GDM1 (cell line): ENCODE measurements at regions not wholly inside any gene's neighbourhood (a gene's known extent, or its start where the extent isn't known, plus 50 kb on each side); places are given as distances from the start of the nearest gene placed in this dataset.
"Not testable (repeated sequence)": the region's sequence is repeated elsewhere in the genome, so short reads cannot be mapped to it uniquely, and the experiment has no call there.

ENCODE experiments used
- DNase-seq: peaks from one replicate; lab custom pipeline; 2025; lab: John Stamatoyannopoulos, UW

DNA sequence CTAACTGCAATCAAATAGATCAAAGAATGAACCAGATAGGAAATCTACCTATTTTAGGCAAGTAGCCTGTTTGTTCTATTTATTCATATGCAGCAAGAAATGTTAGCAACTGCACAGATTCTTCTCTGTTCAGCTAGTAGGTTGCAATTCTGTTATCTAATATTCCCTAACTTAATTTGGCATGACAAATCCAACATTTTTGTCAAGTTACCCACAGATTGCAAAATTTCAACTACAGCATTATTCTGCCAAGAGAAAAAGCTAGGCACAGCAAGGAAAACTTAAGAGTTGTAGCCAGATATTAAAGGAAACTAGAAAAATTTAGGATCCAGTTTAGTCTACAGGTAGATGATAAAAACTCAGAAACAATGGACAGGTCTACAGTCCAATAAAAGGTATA is 104.4 kb upstream of the SYNCRIP start:
- no peak for DNase-seq

GRCh38 chr6:85744433-85744970 is 101.8 kb upstream of the SYNCRIP start:
- no peak for DNase-seq

GRCh38 chr6:85726206-85726605 is 83.5 kb upstream of the SYNCRIP start:
- DNase-seq: no peak

DNA sequence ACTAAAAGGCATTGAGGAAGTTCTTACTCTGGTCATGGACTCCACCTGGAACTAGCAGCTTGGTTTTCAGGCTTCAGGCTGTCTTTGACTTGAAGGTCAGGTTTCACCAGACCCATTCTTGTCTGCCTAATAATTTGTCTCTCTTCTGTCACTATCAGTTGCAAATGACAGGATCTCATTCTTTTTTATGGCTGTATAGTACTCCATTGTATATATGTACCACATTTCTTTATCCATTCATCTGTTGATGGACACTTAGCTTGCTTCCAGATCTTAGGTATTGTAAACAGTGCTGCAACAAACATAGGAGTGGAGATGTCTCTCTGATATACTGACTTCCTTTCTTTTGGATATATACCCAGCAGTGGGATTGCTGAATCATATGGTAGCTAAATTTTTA is 73.1 kb upstream of the SYNCRIP start:
- DNase-seq: no peak

GRCh38 chr6:85714893-85715530 is 72.3 kb upstream of the SYNCRIP start:
- no peak for DNase-seq

- DNase-seq: no peak
These were observed 69.7 kb upstream of the SYNCRIP start for GRCh38 chr6:85712346-85712745.

DNA sequence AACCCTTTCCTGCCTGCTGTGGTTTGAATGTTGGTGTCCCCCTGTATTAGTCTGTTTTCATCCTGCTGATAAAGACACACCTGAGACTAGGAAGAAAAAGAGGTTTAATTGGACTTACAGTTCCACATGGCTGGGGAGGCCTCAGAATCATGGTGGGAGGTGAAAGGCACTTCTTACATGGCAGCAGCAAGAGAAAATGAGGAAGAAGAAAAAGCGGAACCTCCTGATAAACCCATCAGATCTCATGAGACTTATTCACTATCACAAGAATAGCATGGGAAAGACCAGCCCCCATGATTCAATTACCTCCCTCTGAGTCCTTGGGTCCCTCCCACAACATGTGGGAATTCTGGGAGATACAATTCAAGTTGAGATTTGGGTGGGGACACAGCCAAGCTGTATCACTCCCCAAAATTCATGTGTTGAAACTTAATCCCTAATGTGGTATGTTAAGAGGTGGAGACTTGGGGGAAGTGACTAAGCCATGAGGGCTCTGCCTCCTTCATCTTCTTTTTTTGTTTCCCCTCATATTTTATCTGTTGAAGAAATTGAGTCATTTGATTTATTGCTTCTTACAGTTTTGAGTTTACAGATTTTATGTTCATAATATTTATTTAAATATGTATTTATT is 64.9 kb upstream of the SYNCRIP start:
- DNase-seq: not testable (repeated sequence)

DNA sequence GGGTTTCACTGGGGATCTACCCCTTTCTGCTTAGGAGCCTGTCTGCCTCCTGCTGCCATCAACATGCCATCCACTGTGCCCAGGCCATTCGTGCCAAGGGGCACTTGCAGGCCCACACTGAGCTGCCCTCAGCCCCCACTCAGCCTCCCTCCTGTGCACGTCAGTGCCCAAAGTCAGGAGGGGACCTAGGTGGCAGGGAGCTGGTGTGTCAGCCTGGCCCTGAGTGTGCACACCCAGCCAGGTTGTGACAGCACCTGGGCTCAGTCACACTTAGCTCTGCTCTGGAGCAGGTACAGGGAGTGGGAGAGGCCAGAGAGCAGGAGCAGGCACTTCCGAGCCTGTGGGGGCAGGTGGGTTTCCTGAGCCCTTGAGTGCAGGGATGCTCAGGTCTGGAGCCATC is 63.6 kb upstream of the SYNCRIP start:
- DNase-seq: no peak

DNA sequence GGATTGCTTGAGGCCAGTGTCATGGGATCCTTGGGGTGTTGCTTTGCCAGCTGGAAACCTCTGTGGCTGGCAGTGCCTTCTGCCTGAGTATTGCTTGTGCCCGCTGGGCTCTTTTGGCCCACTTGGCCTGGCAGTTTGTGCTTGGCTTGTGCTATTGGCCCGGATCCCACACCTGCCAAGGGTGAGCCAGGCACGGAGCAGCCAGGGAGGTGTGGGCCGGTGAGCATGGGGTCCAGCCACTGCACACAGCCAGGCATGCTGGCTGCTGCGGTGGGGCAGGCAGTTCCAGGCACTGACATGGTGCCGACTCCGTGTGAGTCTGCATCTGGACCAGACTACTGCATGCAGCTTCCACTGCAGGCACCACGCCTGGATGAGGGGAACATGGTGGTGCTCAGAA is 62.5 kb upstream of the SYNCRIP start:
- DNase-seq: no peak

DNA sequence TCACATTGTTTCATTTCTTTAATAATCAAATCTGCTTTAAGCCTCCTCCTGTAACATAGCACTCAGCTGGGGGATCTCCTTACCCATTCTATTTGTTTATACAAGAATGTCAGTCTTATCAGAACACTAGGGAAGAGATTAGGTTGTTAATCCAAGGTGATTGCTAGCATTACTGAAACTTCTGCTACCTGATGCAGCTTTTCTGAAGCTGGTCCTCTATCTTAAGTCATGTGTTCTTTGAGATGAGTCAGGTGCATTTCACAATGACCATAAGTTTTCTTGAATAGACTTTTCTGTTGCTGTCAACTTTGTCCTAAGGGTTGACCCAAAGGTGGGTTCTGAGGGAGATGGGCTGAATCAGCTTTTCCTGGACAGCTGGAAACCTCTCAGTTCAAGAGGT is 60.7 kb upstream of the SYNCRIP start:
- DNase-seq: no peak
